Adrenal gland (tissue), 5 donors: ENCODE measurements at regions not wholly inside any gene's neighbourhood (a gene's known extent, or its start where the extent isn't known, plus 50 kb on each side); places are given as distances from the start of the nearest gene placed in this dataset.

Experiments
- POLR2A ChIP-seq, 2 donors: fragments of 450-650 bp; IDR thresholded peaks; one replicate each; pipeline ENCODE4 v1.6.1; 2017; ENCODE audit warnings: antibody characterized with exemption in 2 of 2, mild to moderate bottlenecking in 2 of 2, moderate library complexity in 1 of 2
- TF ChIP-seq, protein P1 (sequence below), 6 experiments: fragments of 450-650 bp in 4 of 6; fragments of 200-600 bp in 2 of 6; sonication (generic) in 1 of 6; IDR thresholded peaks; 1 replicate in 5 of 6; 2 replicates in 1 of 6; pipeline versions ENCODE4 v1.5.1 to v1.8.0; 2016 to 2021; ENCODE audit warnings: antibody characterized with exemption in 6 of 6, mild to moderate bottlenecking in 2 of 6, moderate library complexity in 1 of 6
- donor health status: DM: no; HTN: no; CAD: no.

DNA sequence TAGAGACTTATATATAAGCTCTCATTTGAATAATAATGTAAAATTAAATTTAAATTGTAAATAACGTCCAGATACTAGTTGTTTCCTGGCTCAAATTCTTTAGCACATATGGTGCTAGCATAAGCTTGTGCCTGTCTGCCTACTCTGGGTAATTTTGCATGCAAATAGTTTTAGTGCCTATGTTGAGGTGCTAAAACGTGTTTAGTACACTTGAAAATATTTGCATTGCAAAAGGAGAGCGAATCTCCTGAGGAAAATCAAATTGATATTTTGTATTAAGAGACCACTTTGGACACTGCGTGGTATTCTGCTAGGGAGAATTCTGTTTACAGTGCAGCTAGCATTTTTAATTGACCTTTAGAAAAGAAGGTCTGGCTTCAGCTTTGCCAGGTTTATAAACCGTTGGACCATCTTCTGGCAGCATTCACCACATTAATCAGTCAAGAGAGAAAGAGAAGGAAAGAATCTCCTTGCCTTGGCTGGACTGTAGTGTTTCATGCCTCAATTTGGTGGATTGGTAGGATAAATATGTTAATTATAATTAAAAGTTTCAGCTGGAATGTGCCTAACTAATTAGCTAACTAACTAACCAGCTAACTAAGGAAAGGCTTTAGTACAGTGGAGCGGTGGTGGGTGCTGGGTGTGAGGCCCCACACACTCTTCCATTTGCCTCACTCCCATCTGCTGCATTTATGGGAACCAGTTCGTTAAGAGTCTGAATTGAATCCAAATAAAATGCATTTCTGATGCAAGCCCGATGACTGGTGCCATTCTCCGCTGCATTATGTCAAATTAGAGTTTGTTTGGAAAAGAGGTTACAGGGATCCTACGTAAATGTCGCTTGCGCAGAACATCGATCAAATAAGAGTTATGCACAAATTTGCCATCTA is 150.1 kb upstream of the MPDZ start:
- TF ChIP-seq, protein P1, sequence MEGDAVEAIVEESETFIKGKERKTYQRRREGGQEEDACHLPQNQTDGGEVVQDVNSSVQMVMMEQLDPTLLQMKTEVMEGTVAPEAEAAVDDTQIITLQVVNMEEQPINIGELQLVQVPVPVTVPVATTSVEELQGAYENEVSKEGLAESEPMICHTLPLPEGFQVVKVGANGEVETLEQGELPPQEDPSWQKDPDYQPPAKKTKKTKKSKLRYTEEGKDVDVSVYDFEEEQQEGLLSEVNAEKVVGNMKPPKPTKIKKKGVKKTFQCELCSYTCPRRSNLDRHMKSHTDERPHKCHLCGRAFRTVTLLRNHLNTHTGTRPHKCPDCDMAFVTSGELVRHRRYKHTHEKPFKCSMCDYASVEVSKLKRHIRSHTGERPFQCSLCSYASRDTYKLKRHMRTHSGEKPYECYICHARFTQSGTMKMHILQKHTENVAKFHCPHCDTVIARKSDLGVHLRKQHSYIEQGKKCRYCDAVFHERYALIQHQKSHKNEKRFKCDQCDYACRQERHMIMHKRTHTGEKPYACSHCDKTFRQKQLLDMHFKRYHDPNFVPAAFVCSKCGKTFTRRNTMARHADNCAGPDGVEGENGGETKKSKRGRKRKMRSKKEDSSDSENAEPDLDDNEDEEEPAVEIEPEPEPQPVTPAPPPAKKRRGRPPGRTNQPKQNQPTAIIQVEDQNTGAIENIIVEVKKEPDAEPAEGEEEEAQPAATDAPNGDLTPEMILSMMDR (IDR thresholded peaks at IDR 0.05) = no peak
- TF ChIP-seq POLR2A (IDR thresholded peaks at IDR 0.05) = no peak
